HEK293T (cell line): ENCODE measurements at regions not wholly inside any gene's neighbourhood (a gene's known extent, or its start where the extent isn't known, plus 50 kb on each side); places are given as distances from the start of the nearest gene placed in this dataset.

Source experiments
- CTCF ChIA-PET: fragments of 350-600 bp; formaldehyde crosslinking; extraction: SDS; loops from one replicate; lab custom pipeline; 2021; ENCODE audit warnings: antibody characterized with exemption, inconsistent platforms; lab: Yijun Ruan, JAX
- POLR2A ChIA-PET: fragments of 350-600 bp; formaldehyde crosslinking; extraction: SDS; loops from one replicate; lab custom pipeline; 2020; ENCODE audit warnings: antibody characterized with exemption, inconsistent platforms; lab: Yijun Ruan, JAX
- DNase-seq: peaks from one replicate; pipeline ENCODE4 v3.0.0; 2012; ENCODE audit warnings: mixed read lengths; ENCODE audit errors: extremely low spot score
- ARNT ChIP-seq: fragments of 450-650 bp; IDR thresholded peaks from 2 replicates; pipeline ENCODE4 v1.6.1; 2017; ENCODE audit warnings: mild to moderate bottlenecking
- BHLHE40 ChIP-seq: fragments of 450-650 bp; IDR thresholded peaks from 2 replicates; pipeline ENCODE4 v1.6.1; 2016; ENCODE audit warnings: mild to moderate bottlenecking, moderate library complexity, borderline replicate concordance
- CTBP1 ChIP-seq: fragments of 450-650 bp; IDR thresholded peaks from 2 replicates; pipeline ENCODE4 v1.6.1; 2016; ENCODE audit warnings: borderline replicate concordance
- ELF4 ChIP-seq: fragments of 450-650 bp; IDR thresholded peaks from 2 replicates; pipeline ENCODE4 v1.6.1; 2017; ENCODE audit warnings: antibody characterized with exemption
- FOXA1 ChIP-seq: fragments of 450-650 bp; IDR thresholded peaks from 2 replicates; pipeline ENCODE4 v1.6.1; 2016; ENCODE audit warnings: mild to moderate bottlenecking
- FOXK2 ChIP-seq: fragments of 450-650 bp; IDR thresholded peaks from 2 replicates; pipeline ENCODE4 v1.6.1; 2016; ENCODE audit warnings: mild to moderate bottlenecking
- FOXM1 ChIP-seq: fragments of 450-650 bp; IDR thresholded peaks from 2 replicates; pipeline ENCODE4 v1.6.1; 2017; ENCODE audit warnings: mild to moderate bottlenecking, borderline replicate concordance
- HDGF ChIP-seq: fragments of 450-650 bp; IDR thresholded peaks from 2 replicates; pipeline ENCODE4 v1.6.1; 2017; ENCODE audit warnings: antibody characterized with exemption, borderline replicate concordance
- L3MBTL2 ChIP-seq: fragments of 450-650 bp; conservative IDR thresholded peaks from 2 replicates; pipeline ENCODE4 v1.6.1; 2016; ENCODE audit warnings: mild to moderate bottlenecking
- LEF1 ChIP-seq: fragments of 450-650 bp; IDR thresholded peaks from 2 replicates; pipeline ENCODE4 v1.6.1; 2017; ENCODE audit warnings: mild to moderate bottlenecking, borderline replicate concordance
- NFRKB ChIP-seq: fragments of 450-650 bp; IDR thresholded peaks from 2 replicates; pipeline ENCODE4 v1.6.1; 2016; ENCODE audit warnings: mild to moderate bottlenecking, moderate library complexity
- SUZ12 ChIP-seq: fragments of 450-650 bp; IDR thresholded peaks from 2 replicates; pipeline ENCODE4 v1.6.1; 2016; ENCODE audit warnings: mild to moderate bottlenecking
- TARDBP ChIP-seq: fragments of 450-650 bp; IDR thresholded peaks from 2 replicates; pipeline ENCODE4 v1.6.1; 2016
- ZNF384 ChIP-seq: fragments of 450-650 bp; IDR thresholded peaks from 2 replicates; pipeline ENCODE4 v1.6.1; 2016
- TF ChIP-seq, protein P1 (sequence below): fragments of 450-650 bp; IDR thresholded peaks from 2 replicates; pipeline ENCODE4 v1.6.1; 2016

DNA sequence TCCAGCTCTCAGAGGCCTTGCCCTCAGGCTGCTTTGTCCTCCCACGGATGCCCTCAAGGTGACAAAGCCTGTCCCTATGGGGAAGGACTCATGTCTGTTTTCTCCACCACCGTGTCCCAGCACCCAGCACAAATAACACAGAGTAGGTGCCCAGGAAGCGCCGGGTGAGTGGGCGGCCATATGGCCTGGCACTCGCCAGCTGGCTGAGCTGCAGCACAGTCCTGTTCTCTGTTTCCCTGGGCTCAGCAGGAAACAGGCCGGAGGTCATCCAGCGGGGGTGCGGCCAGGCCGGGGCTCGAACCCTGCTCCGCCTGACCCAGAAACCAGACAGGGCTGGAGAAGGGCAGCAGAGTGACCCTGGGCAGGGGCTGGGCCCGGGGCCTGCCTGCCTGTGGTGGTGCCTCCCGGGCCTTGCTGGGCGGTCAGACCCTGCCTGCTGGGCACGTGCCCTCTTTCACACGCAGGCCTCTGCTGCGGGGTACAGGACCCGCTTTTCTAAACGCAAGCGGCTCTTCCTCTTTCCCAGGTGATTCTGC lies 139.0 kb upstream of the CIBAR2 start:
- CTCF ChIA-PET = no interaction called here

DNA sequence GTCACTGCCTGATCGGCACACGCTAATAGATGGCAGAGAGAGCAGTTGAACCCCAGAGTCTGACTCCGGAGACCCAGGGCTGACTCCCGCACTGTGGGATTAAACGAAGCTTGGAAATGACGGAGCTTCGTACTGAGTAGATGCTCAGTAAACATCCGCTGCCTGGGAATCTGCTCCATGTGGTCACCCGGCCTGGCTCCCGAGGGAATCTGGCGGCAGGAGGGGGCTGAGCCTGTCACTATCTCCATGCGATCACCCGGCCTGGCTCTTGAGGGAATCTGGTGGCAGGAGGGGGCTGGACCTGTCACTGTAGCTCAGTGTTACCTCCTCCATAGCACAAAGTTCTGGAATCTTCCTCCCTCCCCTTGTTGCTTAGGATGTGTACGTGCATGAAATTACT lies 139.7 kb upstream of the CIBAR2 start:
- TF ChIP-seq ZNF384 (no peak), SUZ12 (no peak), L3MBTL2 (no peak), HDGF (no peak)
- ChIA-PET POLR2A (interaction anchor here (0.7 kb wide), 1 partner anchor 25 kb away, joined by 3 read pairs; no protein-coding TSS in a partner anchor), CTCF (interaction anchor here (0.8 kb wide), 1 partner anchor 45 kb away, joined by 3 read pairs; no protein-coding TSS in a partner anchor)
- no peak for DNase-seq

More for the DNA sequence above, 139.0 kb upstream of the CIBAR2 start:
- TF ChIP-seq NFRKB (no peak), LEF1 (no peak), TARDBP (no peak), FOXK2 (no peak)
- TF ChIP-seq, protein P1, sequence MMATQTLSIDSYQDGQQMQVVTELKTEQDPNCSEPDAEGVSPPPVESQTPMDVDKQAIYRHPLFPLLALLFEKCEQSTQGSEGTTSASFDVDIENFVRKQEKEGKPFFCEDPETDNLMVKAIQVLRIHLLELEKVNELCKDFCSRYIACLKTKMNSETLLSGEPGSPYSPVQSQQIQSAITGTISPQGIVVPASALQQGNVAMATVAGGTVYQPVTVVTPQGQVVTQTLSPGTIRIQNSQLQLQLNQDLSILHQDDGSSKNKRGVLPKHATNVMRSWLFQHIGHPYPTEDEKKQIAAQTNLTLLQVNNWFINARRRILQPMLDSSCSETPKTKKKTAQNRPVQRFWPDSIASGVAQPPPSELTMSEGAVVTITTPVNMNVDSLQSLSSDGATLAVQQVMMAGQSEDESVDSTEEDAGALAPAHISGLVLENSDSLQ = no peak
- no peak for DNase-seq
- POLR2A ChIA-PET = no interaction called here

DNA sequence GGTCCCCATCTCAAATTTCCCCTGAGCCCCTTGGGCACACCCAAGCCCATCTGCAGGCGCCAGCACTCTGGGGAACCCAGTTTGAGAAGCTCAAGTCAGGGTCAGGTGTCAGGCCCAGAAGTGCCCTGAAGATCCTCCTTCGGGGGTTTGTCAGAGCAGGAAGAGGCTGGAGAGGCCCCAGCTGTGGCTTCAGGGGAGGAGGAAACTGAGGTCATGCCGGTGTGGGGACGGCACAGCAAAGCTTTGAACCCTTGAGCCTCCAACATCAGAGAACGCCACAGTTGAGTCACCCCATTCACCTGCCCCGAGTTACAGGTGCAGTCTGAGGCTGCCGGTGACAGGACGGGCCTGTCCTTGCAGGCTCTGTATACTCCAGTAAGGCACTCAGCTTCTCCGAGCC lies 140.2 kb upstream of the CIBAR2 start:
- POLR2A ChIA-PET = interaction anchor here (0.7 kb wide), 1 partner anchor 25 kb away, joined by 3 read pairs; no protein-coding TSS in a partner anchor

DNA sequence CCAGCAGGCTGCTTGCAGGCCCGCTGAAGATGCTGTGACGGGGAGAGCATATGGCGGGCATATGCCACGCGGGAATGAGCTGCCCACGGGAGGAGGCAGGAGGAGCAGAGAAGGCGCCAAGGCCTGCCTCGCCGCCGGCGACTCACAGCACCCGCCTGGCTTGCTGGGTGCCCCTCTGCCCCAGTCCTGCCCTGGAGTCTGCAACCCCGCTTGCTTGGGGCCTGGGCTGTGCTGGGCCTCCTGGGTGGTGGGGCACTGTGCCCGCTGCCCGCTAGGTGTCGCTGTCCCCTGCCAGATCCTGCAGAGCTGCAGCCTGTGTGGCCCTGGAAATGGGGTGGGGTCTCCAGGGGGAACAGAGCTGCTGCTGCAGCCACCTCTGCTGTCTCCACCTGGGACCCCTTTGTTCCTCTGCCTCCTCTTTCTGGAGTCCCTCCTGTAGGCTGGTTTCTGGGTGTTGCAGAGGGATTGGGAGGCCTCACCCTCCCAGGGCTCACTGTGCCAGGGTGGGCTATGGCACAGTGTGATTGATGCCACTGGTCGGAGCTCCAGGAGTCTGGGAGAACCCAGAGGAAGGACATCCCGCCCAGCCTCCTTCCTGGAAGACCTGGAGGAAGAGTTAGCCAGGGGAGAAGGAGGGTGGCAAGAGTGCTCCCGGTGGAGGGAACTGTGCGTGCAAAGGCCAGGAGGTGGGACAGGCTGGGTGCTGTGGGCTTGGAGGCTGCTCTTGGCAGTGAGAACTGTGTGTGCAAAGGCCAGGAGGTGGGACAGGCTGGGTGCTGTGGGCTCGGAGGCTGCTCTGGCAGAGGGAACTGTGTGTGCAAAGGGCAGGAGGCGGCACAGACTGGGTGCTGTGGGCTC lies 141.0 kb upstream of the CIBAR2 start:
- DNase-seq = peak; percentile 84
- TF ChIP-seq HDGF = no peak
- no peak for TF ChIP-seq FOXK2
- TF ChIP-seq L3MBTL2 = no peak
- no peak for TF ChIP-seq BHLHE40
- POLR2A ChIA-PET = no interaction called here
- CTCF ChIA-PET = interaction anchor here (0.6 to 1.3 kb wide), 13 partner anchors 8 to 521 kb away, joined by 3 to 6 read pairs (median 4); no protein-coding TSS in a partner anchor

More for the DNA sequence above, 140.2 kb upstream of the CIBAR2 start:
- TF ChIP-seq FOXK2 (no peak), TARDBP (no peak), HDGF (no peak), LEF1 (no peak), ARNT (no peak), CTBP1 (no peak), ZNF384 (no peak), FOXM1 (no peak), L3MBTL2 (no peak), FOXA1 (no peak), ELF4 (no peak)
- TF ChIP-seq, protein P1 = no peak
- DNase-seq = no peak
- CTCF ChIA-PET = interaction anchor here (0.8 to 1.2 kb wide), 4 partner anchors 9 to 90 kb away, joined by 3 to 4 read pairs (median 4); no protein-coding TSS in a partner anchor

DNA sequence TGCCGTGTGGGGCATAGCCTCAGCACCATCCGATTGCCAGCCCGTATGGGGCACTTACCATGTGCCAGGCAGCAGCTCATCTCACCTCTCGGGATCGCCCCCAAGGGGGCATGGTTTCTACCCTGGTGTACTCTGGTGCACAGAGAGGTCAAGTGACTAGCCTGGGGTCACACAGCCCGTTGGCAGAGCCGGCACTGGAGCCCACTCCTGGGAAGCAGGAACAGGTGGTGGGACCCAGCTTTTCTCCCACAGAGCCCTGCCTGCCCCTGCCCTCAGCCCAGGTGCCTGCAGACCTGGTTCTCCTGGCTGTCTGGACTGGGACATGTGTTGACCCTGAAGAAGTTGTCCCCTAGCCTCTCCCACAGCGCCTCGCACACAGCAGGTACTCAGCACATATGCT lies 141.8 kb upstream of the CIBAR2 start:
- ChIA-PET CTCF (interaction anchor here (0.7 to 1.3 kb wide), 5 partner anchors 9 to 90 kb away, joined by 4 to 6 read pairs (median 5); no protein-coding TSS in a partner anchor), POLR2A (no interaction called here)
- DNase-seq = no peak
- TF ChIP-seq BHLHE40 (no peak), NFRKB (no peak), LEF1 (no peak), FOXA1 (no peak), FOXM1 (no peak), CTBP1 (no peak), L3MBTL2 (no peak), ELF4 (no peak), FOXK2 (no peak), SUZ12 (no peak), ARNT (no peak)
- TF ChIP-seq, protein P1 = no peak

DNA sequence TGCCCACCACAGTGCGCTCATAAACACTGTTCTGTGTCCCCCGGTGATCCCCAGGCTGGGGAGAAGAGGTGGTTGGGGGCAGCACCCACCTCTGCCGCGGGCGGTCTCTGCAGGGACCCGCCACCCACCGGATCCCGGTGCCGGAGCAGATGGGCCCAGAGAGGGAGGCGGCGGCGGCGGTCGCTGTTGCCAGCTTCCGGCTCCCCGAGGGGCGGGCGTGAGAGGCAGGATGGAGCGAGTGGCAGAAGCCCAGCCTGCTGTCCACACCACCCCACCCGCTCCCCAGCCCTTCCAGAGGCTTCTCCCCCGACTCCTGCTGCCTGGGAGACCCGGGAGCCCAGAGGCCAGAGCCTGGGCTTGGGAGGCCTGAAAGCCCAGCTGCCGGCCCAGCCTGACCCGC lies 142.6 kb upstream of the CIBAR2 start:
- ChIA-PET CTCF (no interaction called here), POLR2A (no interaction called here)
- no peak for TF ChIP-seq BHLHE40
- TF ChIP-seq ELF4 = no peak
- no peak for TF ChIP-seq FOXA1
- TF ChIP-seq, protein P1 = no peak
- TF ChIP-seq SUZ12 = no peak
- no peak for TF ChIP-seq ZNF384
- DNase-seq = no peak
